MCF 10A (cell line): ENCODE measurements at regions not wholly inside any gene's neighbourhood (a gene's known extent, or its start where the extent isn't known, plus 50 kb on each side); places are given as distances from the start of the nearest gene placed in this dataset.

Experiments
- BruUV-seq: library from RNA; stranded (reverse); fragments of 400-500 nt; replicated peaks from 2 replicates; lab custom pipeline; 2021; lab: Mats Ljungman, UMichigan
- CTCF ChIA-PET: fragments of 300-600 bp; sonication (Branson Sonifier 250); formaldehyde crosslinking; extraction: SDS; loops from one replicate; lab custom pipeline; 2021; ENCODE audit warnings: antibody characterized with exemption, inconsistent platforms; lab: Yijun Ruan, JAX
- POLR2A ChIA-PET: fragments of 300-600, 350-650 bp; sonication (Branson Sonifier 250); formaldehyde crosslinking; extraction: SDS; loops from one replicate; lab custom pipeline; 2020; ENCODE audit warnings: antibody characterized with exemption, inconsistent platforms; lab: Yijun Ruan, JAX
- DNase-seq: peaks from one replicate; pipeline ENCODE4 v3.0.0-alpha.2; 2018; ENCODE audit not compliant: unreplicated experiment
- H3K27ac Mint-ChIP-seq: one replicate; pipeline ENCODE4 v1.8.0; 2022; ENCODE audit warnings: mild to moderate bottlenecking, low read depth, mixed read lengths; ENCODE audit not compliant: unreplicated experiment
- H3K27me3 Mint-ChIP-seq: one replicate; pipeline ENCODE4 v1.8.0; 2022; ENCODE audit warnings: mixed read lengths; ENCODE audit not compliant: insufficient read depth, unreplicated experiment
- H3K36me3 Mint-ChIP-seq: one replicate; pipeline ENCODE4 v1.8.0; 2022; ENCODE audit warnings: mild to moderate bottlenecking, moderate library complexity, mixed read lengths; ENCODE audit not compliant: insufficient read depth, unreplicated experiment
- H3K4me1 Mint-ChIP-seq: one replicate; pipeline ENCODE4 v1.8.0; 2022; ENCODE audit warnings: mixed read lengths; ENCODE audit not compliant: insufficient read depth, unreplicated experiment
- H3K4me3 Mint-ChIP-seq: one replicate; pipeline ENCODE4 v1.8.0; 2022; ENCODE audit warnings: mild to moderate bottlenecking, moderate library complexity, mixed read lengths; ENCODE audit not compliant: unreplicated experiment
- H3K9me3 Mint-ChIP-seq: one replicate; pipeline ENCODE4 v1.8.0; 2022; ENCODE audit warnings: mixed read lengths; ENCODE audit not compliant: unreplicated experiment
- CTCF ChIP-seq: fragments of 200-600 bp; IDR thresholded peaks from one replicate; pipeline ENCODE4 v1.8.0; 2022; ENCODE audit warnings: antibody characterized with exemption, mild to moderate bottlenecking; ENCODE audit not compliant: unreplicated experiment
- intact Hi-C: fragments of 100-400 bp; cut with micrococcal nuclease; formaldehyde crosslinking; loops from 2 replicates; pipeline ENCODE4 v1.14.1; 2022

- DNase-seq = no peak
- ChIA-PET POLR2A (interaction anchor here (0.6 kb wide), 1 partner anchor 10 kb away, joined by 3 read pairs; no protein-coding TSS in a partner anchor), CTCF (no interaction called here)
- BruUV-seq = no TSS peak
- Mint-ChIP-seq H3K4me1 (peaks cover 17% of the 10 kb centered on the region), H3K27ac (no peak overlapping the region), H3K4me3 (no peak overlapping the region), H3K36me3 (no peaks in the 10 kb centered on the region), H3K9me3 (no peaks in the 10 kb centered on the region), H3K27me3 (no peaks in the 10 kb centered on the region)
- intact Hi-C loops = no loop called here
- no peak for TF ChIP-seq CTCF
Measured at GRCh38 chr6:85363870-85364269, 86.0 kb upstream of the NT5E start.

- Mint-ChIP-seq H3K4me3 (no peak overlapping the region), H3K9me3 (no peaks in the 10 kb centered on the region), H3K27ac (peak overlapping the region; percentile 93), H3K4me1 (peaks cover 20% of the 10 kb centered on the region), H3K36me3 (no peaks in the 10 kb centered on the region), H3K27me3 (no peaks in the 10 kb centered on the region)
- intact Hi-C loops = no loop called here
- DNase-seq = peak; percentile 10
- TF ChIP-seq CTCF = no peak
- POLR2A ChIA-PET = interaction anchor here (1.0 to 4.6 kb wide), 6 partner anchors 12 to 121 kb away, joined by 3 to 68 read pairs (median 21); partner anchors contain the start of gene NT5E
- no TSS peak for BruUV-seq
- CTCF ChIA-PET = interaction anchor here (0.6 to 6.4 kb wide), 5 partner anchors 22 to 118 kb away, joined by 3 to 153 read pairs (median 7); partner anchors contain the start of gene NT5E
Measured at GRCh38 chr6:85362652-85363310, 87.1 kb upstream of the NT5E start.

- H3K9me3 Mint-ChIP-seq = no peaks in the 10 kb centered on the region
- peak overlapping the region; percentile 93 for H3K27ac Mint-ChIP-seq
- H3K4me1 Mint-ChIP-seq = peaks cover 22% of the 10 kb centered on the region
- CTCF ChIA-PET = interaction anchor here (0.6 to 6.4 kb wide), 10 partner anchors 9 to 119 kb away, joined by 3 to 153 read pairs (median 8); partner anchors contain the start of gene NT5E
- POLR2A ChIA-PET = interaction anchor here (0.8 to 4.6 kb wide), 15 partner anchors 9 to 317 kb away, joined by 3 to 68 read pairs (median 4); partner anchors contain the start of genes NT5E and SNX14
- H3K36me3 Mint-ChIP-seq = no peaks in the 10 kb centered on the region
- DNase-seq = no peak
- TF ChIP-seq CTCF = no peak
- BruUV-seq = no TSS peak
- H3K27me3 Mint-ChIP-seq = no peaks in the 10 kb centered on the region
- intact Hi-C loops = loop anchor here (1.0 kb wide), 3 partner anchors 43 to 103 kb away; partner anchors contain the start of gene NT5E
- H3K4me3 Mint-ChIP-seq = no peak overlapping the region
Measured at GRCh38 chr6:85361643-85362014, 88.3 kb upstream of the NT5E start.
